ENCODE measurements at regions not wholly inside any gene's neighbourhood (a gene's known extent, or its start where the extent isn't known, plus 50 kb on each side); places are given as distances from the start of the nearest gene placed in this dataset.

GRCh38 chr2:43152741-43153647 is 73.4 kb downstream of the ZFP36L2 start:
- H3K79me2 ChIP-seq (ENCODE audit: insufficient read depth, low read length): no peaks in the 10 kb centered on the region
- peaks cover 6% of the 10 kb centered on the region for H3K4me1 ChIP-seq (ENCODE audit: insufficient read depth, low read length)
- H3K27me3 ChIP-seq (ENCODE audit: insufficient read depth, low read length): no peaks in the 10 kb centered on the region
- no peaks in the 10 kb centered on the region for H3K9me3 ChIP-seq (ENCODE audit: low read depth, low read length)
- peak; percentile 29 for DNase-seq (ENCODE audit: insufficient read length, low spot score, missing footprints)
- H3K4me2 ChIP-seq (ENCODE audit: insufficient read depth, low read length): no peak overlapping the region
- no peak overlapping the region for H3K27ac ChIP-seq (ENCODE audit: low read depth, low read length)
- no peak overlapping the region for H2AFZ ChIP-seq (ENCODE audit: low read length)
- no peaks in the 10 kb centered on the region for H3K36me3 ChIP-seq (ENCODE audit: insufficient read depth, low read length)
- TF ChIP-seq CTCF (IDR thresholded peaks at IDR 0.05; ENCODE audit: extremely low read depth, low read depth, low read length): no peak
- H4K20me1 ChIP-seq (ENCODE audit: insufficient read depth, low read length): no peaks in the 10 kb centered on the region
- no peak overlapping the region for H3K4me3 ChIP-seq (ENCODE audit: insufficient read depth, low read length)

DNA sequence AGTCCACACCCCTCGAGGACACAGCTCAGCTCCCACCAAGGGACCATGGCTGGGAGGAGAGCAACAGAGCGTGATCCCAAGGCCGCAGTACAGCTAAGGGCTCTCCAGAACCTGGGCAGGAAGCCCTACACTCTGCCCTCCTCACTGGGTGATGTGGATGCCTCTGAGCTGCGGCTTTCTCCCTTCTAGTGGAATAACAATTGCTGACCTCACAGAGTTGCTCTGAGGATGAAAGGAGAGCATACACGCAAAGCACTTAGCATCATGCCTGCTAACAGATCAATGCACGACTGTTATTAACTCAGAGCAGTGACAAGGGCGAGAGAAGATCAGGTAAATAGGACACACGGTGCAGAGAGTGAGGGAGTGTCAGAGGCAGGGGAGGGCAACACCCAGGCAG is 74.2 kb downstream of the ZFP36L2 start:
- H3K4me3 ChIP-seq (ENCODE audit: insufficient read depth, low read length): no peak overlapping the region
- no peaks in the 10 kb centered on the region for H3K36me3 ChIP-seq (ENCODE audit: insufficient read depth, low read length)
- no peak for TF ChIP-seq CTCF (IDR thresholded peaks at IDR 0.05; ENCODE audit: extremely low read depth, low read depth, low read length)
- DNase-seq (ENCODE audit: insufficient read length, low spot score, missing footprints): no peak
- H4K20me1 ChIP-seq (ENCODE audit: insufficient read depth, low read length): no peaks in the 10 kb centered on the region
- no peak overlapping the region for H3K27ac ChIP-seq (ENCODE audit: low read depth, low read length)
- no peaks in the 10 kb centered on the region for H3K79me2 ChIP-seq (ENCODE audit: insufficient read depth, low read length)
- no peak overlapping the region for H2AFZ ChIP-seq (ENCODE audit: low read length)
- H3K27me3 ChIP-seq (ENCODE audit: insufficient read depth, low read length): no peaks in the 10 kb centered on the region
- H3K4me2 ChIP-seq (ENCODE audit: insufficient read depth, low read length): no peak overlapping the region
- H3K9me3 ChIP-seq (ENCODE audit: low read depth, low read length): no peaks in the 10 kb centered on the region
- no peaks in the 10 kb centered on the region for H3K4me1 ChIP-seq (ENCODE audit: insufficient read depth, low read length)

DNA sequence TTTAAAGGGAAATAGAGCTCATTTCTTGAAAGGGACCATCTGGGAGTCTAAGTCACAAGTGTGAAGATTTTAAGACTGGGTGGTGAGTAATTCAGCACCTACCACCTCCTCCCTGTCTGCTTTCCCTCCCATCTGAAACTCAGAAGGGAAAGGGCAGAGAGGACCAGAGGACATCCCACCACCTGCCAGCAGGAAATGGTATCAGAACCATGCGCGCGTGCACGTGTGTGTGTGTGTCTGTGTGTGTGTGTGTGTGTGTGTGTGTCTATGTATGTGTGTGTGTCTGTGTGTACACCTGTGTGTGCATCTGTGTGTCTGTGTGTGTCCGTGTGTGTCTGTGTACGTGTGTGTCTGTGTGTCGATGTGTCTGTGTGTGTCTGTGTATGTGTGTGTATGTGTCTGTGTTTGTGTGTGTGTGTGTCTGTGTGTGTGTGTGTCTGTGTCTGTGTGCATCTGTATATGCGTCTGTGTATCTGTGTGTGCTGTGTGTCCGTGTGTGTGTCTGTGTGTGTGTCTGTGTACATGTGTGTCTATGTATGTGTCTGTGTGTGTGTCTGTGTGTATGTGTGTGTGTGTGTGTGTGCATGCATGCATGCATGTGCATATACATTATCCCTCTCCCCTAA is 76.8 kb downstream of the ZFP36L2 start:
- no peaks in the 10 kb centered on the region for H3K27me3 ChIP-seq (ENCODE audit: insufficient read depth, low read length)
- no peaks in the 10 kb centered on the region for H3K36me3 ChIP-seq (ENCODE audit: insufficient read depth, low read length)
- H3K4me2 ChIP-seq (ENCODE audit: insufficient read depth, low read length): no peak overlapping the region
- DNase-seq (ENCODE audit: insufficient read length, low spot score, missing footprints): peak; percentile 11
- TF ChIP-seq CTCF (IDR thresholded peaks at IDR 0.05; ENCODE audit: extremely low read depth, low read depth, low read length): no peak
- H3K9me3 ChIP-seq (ENCODE audit: low read depth, low read length): no peaks in the 10 kb centered on the region
- H3K4me3 ChIP-seq (ENCODE audit: insufficient read depth, low read length): no peak overlapping the region
- no peak overlapping the region for H3K27ac ChIP-seq (ENCODE audit: low read depth, low read length)
- H4K20me1 ChIP-seq (ENCODE audit: insufficient read depth, low read length): no peaks in the 10 kb centered on the region
- H3K79me2 ChIP-seq (ENCODE audit: insufficient read depth, low read length): no peaks in the 10 kb centered on the region
- H2AFZ ChIP-seq (ENCODE audit: low read length): no peak overlapping the region
- no peaks in the 10 kb centered on the region for H3K4me1 ChIP-seq (ENCODE audit: insufficient read depth, low read length)

GRCh38 chr2:43146083-43146482 is 80.3 kb downstream of the ZFP36L2 start:
- no peak overlapping the region for H3K27ac ChIP-seq (ENCODE audit: low read depth, low read length)
- DNase-seq (ENCODE audit: insufficient read length, low spot score, missing footprints): peak; percentile 10
- no peaks in the 10 kb centered on the region for H3K79me2 ChIP-seq (ENCODE audit: insufficient read depth, low read length)
- H3K4me2 ChIP-seq (ENCODE audit: insufficient read depth, low read length): no peak overlapping the region
- H3K36me3 ChIP-seq (ENCODE audit: insufficient read depth, low read length): no peaks in the 10 kb centered on the region
- no peak overlapping the region for H2AFZ ChIP-seq (ENCODE audit: low read length)
- H3K9me3 ChIP-seq (ENCODE audit: low read depth, low read length): no peaks in the 10 kb centered on the region
- H3K4me1 ChIP-seq (ENCODE audit: insufficient read depth, low read length): no peaks in the 10 kb centered on the region
- no peaks in the 10 kb centered on the region for H3K27me3 ChIP-seq (ENCODE audit: insufficient read depth, low read length)
- H3K4me3 ChIP-seq (ENCODE audit: insufficient read depth, low read length): no peak overlapping the region
- no peak for TF ChIP-seq CTCF (IDR thresholded peaks at IDR 0.05; ENCODE audit: extremely low read depth, low read depth, low read length)
- H4K20me1 ChIP-seq (ENCODE audit: insufficient read depth, low read length): no peaks in the 10 kb centered on the region

Measured in osteoblast (primary cell).